Activated CD8-positive, alpha-beta memory T cell treated with anti-CD3 and anti-CD28 coated beads for 4 hours (primary cell): ENCODE measurements at regions not wholly inside any gene's neighbourhood (a gene's known extent, or its start where the extent isn't known, plus 50 kb on each side); places are given as distances from the start of the nearest gene placed in this dataset.

ENCODE experiments used
- DNase-seq, 2 donors: peaks; one replicate each; pipeline ENCODE4 v3.0.0-alpha.2; 2020; ENCODE audit warnings: low read depth in 2 of 2

DNA sequence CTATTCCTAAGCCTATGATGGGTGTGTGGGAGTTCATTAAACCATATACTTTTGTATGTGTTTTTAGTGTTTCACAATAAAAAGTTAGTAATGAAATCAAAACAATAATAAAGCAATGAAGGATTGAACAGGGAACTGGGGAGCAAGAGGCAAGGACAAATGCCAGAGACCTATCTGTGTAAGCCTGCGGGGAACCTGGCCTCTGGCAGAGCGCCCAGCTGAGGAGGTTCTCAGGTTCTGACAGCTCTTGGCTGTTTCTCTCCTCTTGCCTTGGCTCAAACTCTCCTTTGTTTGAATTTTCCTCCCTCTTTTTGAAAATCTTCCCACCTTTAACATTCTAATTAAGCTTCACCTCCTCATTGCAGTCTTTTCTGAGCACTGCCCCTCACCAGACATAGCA lies 200.0 kb upstream of the NCKAP5 start:
- DNase-seq, result no peak

DNA sequence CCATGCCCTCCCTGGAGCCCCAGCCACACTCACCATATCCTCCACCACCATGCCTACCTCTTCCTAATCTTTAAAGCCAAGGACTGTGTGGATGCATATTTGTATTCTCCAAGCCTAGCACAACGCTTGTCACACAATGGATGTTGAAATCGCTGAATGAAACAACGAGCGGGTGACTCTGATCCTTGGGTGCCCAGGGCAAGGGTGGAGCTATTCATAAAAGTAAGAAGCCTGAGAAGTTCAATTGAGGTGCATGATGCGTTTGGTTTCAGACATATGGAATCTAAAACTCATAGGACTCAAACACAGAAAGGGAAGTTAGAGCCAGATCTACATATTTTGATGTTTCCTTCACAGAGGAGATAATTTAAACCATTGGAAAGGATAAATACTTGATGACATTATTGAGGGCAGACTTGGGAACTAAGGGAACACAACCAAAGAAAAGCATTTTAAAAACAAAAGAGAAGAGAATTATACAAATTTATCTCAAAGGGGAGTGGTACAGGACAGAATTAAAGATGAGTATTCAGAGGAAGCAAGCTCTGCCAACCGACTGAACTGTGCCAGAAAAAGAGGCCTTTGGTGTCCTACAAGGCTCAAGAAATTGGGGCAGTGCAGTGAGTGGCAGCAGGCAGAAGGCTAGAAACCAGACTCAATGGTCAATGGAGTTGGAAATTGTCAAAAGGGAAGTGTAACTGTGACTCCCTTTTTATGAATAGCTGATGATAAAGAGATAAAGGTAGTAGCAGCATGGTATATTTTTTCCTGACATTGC lies 200.6 kb upstream of the NCKAP5 start:
- DNase-seq, result no peak

DNA sequence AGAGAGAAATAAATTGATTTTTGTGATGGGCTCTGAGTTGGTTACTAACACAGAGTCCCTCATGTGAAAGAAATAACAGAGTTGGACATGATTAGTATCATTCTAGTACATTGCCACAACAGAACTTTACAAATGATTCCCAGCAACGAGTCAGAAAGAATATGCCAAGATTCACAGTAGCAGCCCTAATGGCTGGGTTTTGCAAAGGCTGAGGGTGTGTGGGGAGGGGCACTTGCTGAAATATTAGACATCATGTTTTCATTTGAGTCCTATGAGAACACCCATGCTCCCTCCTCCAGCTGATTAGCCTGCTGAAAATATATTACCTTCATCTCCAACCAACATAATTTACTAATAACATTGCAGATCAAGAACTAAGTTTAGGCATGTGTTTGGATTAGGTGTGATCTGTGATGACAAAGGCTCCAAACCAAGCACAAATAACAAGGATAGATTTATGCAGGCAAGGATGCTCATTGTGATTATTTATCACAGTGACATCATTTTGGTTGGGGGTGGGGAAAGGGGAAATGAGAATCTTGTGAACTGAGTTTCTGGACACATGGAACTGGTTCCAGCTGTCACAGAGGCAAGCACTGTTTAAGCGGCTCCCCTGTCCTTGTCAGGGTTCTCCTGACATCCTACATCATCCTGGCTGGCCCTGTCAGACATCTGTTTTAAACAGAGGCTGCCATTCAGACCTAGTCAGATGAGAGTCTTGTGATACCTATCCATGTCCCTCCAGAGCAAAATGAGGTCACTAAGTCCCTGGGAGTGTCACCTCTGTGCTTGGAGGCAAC lies 205.8 kb upstream of the NCKAP5 start:
- DNase-seq, result no peak

DNA sequence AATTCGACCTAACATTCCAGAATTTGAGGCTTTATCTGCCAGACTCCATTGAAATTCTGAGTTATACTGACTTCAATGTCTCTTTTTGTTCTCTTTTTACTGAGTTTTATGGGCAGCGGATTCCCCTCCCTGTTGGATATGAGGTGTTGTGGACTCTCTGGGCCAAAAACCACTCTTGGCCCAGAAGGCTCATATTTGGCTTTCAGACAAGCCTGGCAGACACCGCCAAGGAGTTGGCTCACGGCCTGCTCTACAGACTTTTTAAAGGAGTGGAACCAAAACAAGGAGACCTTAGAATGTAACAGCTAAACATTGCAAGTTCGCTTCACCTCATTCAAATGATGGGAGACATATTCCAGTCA lies 206.4 kb upstream of the NCKAP5 start:
- DNase-seq, result no peak

DNA sequence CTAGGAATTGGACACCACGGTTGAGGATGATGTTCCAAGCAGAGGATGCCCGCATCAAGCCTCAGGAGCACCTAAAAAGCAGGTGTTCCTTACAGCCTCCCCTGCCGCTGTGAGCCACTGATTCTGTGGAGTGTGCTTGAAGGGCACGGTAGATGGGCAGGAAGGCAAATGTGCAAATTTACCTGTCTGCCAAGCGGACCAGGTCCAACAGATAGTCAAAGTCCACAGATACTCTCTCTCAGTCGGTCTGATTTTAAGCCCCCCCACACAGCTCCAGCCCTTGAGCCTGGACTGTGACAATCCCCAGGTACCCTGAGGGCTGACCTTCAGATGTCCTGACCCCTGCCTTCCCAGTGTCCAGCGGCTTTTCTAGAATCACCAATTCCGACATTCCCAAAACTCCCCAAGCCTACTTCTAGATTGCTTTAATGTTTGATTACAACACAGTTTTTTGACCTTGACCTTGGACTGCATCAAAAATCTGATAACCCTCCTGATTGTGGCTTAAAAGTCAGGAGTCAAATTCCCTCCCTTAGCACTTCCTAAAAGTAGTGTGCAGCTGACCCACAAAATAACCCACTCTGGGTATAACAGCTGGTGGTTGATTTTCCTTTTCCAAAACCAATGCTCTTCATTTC lies 208.8 kb upstream of the NCKAP5 start:
- no peak for DNase-seq

DNA sequence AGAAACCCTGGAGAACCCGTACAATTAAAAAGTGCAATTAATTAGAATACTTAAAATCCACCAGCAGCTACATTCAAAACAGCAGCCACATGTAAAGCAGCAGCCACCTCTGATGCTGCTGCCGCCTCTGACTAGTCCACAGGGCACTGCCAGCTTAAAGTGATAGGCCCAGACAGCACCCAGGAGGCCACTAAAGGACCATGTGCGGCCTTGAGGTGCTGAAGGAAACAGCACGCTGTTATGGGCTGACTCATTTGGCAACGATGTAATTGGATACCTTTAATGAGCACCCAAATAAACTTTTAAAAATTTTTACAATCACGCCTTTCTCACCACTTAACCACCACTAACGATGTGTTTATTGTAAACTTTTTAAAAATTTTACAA lies 209.3 kb upstream of the NCKAP5 start:
- no peak for DNase-seq

DNA sequence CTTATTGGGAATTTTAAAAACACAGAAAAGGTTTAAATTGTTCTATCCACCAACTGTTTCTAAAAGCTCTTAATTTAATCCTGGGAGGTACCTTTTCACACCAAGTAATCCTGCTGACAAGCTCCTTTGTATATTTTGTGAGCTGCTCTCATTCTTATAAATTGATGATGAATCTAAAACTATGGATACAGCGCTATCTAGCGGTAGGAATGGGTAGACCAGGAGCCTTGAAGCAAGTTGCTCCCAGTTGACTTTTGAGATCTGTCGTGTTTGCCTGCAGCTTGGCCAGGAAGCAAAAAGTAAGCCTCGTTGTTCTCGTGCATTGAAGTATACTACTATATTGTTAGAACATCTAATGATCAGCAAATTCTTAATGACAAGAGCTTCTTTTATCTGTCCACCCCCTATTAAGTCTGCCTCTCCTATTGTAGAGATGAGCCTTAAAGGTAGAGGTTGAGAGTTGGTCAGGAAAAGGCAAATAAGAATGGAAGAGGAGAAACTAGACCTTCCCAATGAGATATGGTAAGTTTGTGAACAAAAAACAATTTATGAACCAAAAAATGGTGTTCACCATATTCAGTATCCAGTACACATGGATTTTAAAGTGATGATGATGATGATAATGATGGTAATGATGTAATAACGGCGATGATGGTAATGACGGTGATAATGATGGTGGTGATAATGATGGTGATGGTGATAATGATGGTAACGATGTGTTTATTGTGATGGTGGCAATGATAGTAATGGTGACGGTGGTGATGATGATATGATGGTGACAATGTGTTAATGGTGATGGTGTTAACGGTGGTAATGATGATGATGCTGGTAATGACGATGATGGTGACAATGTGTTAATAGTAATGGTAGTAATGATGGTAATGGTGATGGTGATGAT lies 212.1 kb upstream of the NCKAP5 start:
- no peak for DNase-seq

DNA sequence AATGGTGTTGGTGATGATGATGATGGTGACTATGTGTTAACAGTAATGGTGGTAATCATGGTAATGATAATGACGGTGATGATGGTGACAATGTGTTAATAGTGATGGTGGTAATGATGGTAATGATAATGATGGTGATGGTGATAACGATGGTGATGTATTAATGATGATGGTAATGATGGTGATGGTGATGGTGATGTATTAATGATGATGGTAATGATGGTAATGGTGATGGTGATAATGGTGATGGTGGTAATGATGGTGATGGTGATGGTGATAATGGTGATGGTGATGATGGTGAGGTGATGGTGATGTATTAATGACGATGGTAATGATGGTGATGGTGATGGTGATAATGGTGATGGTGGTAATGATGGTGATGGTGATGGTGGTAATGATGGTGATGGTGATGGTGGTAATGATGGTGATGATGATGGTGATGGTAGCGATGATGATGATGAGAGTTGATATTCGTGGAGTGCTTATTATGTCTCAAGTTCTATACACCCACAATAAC lies 212.8 kb upstream of the NCKAP5 start:
- DNase-seq, result no peak

DNA sequence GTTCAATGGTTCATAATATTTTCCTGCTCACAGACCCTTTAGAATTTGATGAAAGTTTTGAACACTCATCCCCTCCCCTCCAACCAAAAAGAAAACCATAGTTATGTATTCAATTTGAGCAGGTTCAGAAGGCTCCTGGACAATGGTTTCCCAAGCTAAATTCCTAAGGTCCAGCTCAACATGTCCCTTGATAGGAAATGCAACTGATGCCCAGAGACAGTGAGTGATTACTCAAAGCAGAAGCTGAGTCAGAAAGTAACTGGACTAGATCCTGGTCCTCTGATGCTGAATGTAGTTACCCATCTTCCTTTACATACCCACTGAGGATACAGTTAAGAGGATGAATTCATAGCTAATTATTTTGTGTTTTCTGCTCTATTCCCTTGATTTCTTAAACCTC lies 218.9 kb upstream of the NCKAP5 start:
- no peak for DNase-seq

DNA sequence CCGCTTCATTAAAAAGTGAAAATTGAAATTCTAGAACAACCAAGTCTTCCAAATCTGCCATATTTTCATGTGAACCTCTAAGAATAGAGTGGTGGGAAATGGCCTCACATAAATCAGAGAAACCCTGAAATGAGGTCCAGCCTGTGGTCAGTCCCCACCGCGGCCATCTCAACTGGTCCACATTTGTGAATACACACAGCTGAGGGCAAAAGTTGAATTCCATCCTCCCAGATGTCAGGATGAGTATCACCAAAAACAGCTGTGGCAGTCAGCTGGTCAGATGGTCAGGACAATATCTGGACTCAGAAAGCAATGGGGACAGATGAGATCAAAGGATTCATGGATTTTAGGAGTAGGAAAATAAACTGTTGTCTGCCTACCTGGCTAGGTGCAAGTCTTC lies 219.4 kb upstream of the NCKAP5 start:
- DNase-seq, result no peak

DNA sequence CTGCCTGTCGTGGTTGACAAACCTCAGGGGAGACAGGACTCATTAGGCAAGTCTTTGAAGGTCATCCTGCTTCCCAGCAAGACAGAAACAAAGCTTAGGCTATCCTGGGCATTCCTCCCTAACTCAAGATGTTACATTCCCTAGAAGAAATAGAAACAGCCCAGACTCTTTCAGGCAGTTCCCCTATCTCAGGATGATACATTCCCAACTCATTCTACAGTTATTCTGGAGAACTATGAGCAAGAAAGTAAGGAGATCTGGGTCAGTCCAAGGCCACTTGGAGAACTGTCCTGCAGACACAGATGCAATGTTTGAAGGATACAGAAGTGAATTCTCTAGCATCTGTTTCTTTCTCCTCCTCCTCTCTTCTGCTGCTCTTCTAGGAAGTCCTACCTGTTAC lies 220.1 kb upstream of the NCKAP5 start:
- no peak for DNase-seq

DNA sequence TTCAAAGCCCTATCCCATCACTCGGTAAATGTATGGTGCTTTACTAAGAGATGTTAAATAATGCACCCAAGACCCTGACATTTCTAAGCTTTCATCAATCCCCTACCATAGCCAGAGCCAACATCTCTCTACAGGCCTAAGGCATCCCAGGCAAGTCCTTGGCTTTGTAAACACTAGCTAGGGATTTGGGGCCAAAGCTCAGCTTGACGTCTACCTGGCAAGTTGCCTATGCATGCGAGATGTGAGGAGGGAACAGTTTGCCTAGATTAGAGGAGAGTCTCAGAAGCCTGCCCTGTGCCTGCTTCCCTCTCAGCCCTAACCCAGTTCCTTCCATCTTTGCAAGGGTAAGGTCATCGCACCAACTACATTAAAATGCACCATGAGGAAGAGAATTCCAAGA lies 221.5 kb upstream of the NCKAP5 start:
- DNase-seq, result no peak

DNA sequence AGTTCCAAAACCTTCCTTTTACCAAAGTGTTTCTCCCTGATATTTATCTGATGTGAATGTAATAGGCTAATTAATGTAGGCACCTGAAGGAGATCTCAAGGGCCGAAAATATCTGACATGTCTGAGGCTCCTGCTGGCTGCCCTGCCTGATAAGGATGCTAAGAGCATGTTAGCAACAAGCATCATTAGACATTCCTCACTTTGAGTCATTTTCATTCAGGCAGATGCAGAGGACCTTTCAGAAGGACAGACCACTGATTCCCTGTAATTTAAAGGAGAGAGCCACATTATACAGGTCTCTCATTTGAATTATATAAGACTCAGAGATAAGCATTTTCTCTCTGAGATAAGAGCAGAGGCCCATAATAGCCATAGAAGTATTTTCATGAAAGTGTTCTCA lies 222.4 kb upstream of the NCKAP5 start:
- DNase-seq, result no peak

DNA sequence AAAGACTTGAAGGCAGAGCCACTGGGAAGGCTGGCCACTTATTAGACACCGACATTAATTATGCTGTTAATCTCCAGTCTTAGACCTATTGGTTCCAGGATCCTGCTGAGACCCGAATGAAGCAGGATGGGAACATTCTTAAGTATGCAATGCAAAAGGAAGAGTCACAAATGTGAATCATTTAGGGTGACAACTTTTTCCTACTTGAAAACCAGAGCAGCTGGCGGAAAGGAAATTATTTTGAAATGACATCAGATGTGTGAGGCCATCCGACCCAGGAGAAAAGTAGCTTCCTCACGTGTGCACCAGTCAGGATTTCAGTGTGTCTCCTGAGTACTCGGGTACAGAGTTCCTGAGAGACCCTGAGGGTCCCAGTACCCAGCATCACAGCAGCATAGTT lies 222.9 kb upstream of the NCKAP5 start:
- no peak for DNase-seq

DNA sequence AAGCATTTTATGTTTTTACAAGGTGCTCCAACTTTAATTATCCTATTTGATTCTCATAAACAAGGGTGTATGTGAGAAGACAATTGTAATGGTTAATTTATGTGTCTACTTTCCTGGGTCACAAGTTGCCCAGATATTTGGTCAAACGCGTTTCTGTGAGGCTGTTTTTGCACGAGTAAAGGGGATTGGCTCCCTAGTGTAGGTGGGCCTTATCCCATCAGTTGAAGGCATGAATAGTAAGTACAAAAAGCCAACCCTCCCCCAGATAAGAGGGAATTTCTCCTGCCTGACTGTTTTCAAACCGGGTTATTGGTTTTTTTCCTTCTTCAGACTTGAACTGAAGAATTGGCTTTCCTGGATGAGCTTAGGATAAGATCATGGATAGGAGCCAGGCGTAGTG lies 224.0 kb upstream of the NCKAP5 start:
- DNase-seq, result no peak

DNA sequence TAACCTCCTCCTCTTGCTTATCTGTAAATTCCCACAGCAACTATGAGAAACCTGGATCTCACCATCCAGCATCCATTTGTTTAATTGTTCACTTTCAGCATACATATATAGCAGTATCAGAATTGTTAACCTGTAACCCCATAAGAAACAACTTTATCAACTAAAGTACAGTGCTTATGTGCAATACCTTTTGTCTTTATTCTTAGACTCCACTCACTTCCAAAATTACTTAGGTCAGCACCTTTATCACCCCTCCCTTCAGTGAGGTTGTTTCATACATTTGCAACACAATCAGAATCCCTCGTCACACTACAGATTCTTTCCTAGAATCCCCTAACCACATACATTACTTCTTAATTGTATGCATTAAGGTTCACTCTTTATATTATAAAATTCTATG lies 225.9 kb upstream of the NCKAP5 start:
- DNase-seq, result no peak

DNA sequence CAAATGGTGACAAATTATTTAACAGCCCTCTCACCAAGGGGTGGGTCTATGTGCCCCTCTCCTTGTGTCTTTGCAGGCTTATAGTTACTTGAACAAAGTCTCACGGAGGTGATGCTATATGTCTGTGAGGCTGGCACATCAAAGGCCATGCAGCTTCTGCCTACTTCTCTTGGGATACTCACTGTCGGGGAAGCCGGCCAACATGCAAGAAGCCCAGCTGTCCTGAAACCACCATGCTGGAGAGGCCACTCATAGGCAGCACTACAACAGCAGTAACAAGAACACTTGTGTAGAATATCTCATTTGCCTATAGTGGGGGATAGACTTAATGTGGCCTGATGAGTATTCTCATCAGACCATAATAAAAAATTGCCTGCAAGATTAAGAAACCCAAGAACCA lies 233.7 kb upstream of the NCKAP5 start:
- DNase-seq, result no peak

DNA sequence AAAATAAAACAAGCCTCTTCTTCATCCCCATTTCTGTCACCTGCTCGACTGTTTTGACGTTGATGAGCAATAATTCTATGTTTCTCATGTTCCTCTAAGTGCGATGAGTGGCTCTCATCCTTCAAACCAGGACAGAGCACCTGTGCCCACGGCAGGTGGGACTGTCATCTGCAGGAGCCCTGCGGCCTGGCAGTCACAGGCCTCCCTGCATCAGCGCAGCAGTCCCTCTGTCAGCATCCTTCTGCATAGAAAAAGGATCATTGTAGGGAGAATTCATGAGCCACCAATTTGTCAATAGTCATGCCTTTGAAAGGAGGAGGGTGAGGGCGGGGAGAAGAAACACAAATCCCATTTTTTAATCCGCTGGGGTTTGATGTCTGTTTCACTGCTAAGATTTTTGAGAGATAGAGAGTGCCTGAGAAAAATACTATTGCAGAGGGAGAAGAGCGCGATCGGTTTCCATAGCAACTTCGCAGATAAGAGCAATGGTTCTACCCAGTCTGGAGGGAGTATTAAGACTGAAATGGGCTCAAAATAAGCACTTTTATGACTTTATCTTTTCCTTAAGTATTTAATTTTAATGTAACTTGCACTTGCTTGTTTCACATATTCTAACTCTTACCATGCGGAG lies 234.3 kb upstream of the NCKAP5 start:
- no peak for DNase-seq

DNA sequence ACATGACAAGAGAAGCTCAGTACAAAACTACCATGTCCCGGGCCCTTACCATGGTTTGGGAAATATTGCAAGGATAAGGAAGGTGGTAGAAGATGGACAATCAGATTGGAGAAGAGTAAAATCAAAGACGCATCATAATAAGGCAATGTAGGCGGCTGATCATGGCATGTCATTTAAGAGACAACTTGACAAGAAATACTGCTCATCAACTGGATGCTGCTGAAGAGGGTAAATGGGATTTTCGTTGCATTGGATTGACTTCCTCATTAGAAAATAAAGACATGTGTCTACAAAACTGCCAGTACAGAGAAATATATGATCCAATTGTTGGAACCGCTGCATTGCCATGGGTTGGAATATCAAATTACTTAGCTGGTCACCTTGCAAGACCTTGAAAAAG lies 238.3 kb upstream of the NCKAP5 start:
- no peak for DNase-seq

DNA sequence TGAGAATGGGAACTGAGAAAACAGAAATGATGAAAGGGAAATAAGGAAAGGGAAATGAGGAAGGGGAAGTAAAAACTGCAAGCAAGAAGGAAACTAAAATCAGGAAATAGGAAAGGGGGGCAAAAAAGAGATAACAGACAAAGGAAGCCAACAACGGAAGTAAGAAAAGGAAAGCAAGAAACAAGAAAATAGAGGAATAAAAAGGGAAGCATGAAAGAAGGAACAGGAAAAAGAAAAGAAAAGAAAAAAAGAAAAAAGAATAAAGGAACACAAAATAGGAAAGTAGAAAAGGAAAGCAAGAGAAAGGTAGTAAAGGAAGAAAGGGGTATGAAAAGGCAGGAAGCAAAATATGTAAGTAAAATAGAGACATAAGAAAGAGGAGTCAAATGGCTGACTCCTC lies 241.2 kb upstream of the NCKAP5 start:
- DNase-seq, result no peak

DNA sequence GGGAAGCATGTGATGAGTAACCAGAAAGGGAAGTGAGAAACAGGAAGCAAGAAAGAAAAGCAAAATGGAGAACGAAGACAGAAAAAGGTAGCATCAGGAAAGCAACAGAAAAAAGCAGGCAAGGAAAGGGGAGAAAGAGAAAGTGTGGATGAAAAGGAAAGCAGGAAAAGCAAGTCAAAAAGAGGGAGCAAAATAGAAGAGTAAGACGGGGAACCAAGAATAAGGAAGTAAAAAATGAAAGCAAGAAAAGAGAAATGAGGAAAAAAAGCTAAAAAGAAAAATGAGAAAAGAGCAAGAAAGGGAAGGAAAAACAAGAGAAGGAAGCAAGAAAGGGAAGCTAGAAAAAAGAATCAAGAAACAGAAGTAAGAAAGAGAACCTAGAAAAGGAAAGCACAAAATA lies 242.3 kb upstream of the NCKAP5 start:
- DNase-seq, result no peak
